NCI-H2196 (cell line): ENCODE measurements at regions not wholly inside any gene's neighbourhood (a gene's known extent, or its start where the extent isn't known, plus 50 kb on each side); places are given as distances from the start of the nearest gene placed in this dataset.

ENCODE experiments used
- DNase-seq: peaks from one replicate; lab custom pipeline; 2025; ENCODE audit not compliant: unreplicated experiment; lab: John Stamatoyannopoulos, UW

GRCh38 chr5:104237586-104237985, 675.0 kb upstream of the NUDT12 start:
- DNase-seq: no peak

GRCh38 chr5:104223885-104224773, 661.5 kb upstream of the NUDT12 start:
- DNase-seq: no peak

GRCh38 chr5:104218200-104218599, 655.6 kb upstream of the NUDT12 start:
- no peak for DNase-seq

GRCh38 chr5:104213216-104213615, 650.6 kb upstream of the NUDT12 start:
- no peak for DNase-seq

GRCh38 chr5:104199771-104200170, 637.2 kb upstream of the NUDT12 start:
- DNase-seq: no peak

GRCh38 chr5:104198156-104198555, 635.6 kb upstream of the NUDT12 start:
- no peak for DNase-seq

- DNase-seq: no peak
Observed at GRCh38 chr5:104189909-104190308, 627.3 kb upstream of the NUDT12 start.

GRCh38 chr5:104189031-104189430, 626.4 kb upstream of the NUDT12 start:
- no peak for DNase-seq

- no peak for DNase-seq
Observed at GRCh38 chr5:104187656-104188055, 625.1 kb upstream of the NUDT12 start.

GRCh38 chr5:104186510-104186909, 623.9 kb upstream of the NUDT12 start:
- DNase-seq: no peak

GRCh38 chr5:104186100-104186499, 623.5 kb upstream of the NUDT12 start:
- no peak for DNase-seq

GRCh38 chr5:104184264-104184663, 621.7 kb upstream of the NUDT12 start:
- DNase-seq: no peak

GRCh38 chr5:104178829-104179456, 616.4 kb upstream of the NUDT12 start:
- DNase-seq: peak; percentile 33

GRCh38 chr5:104178066-104178465, 615.5 kb upstream of the NUDT12 start:
- DNase-seq: no peak

GRCh38 chr5:104177651-104178050, 615.1 kb upstream of the NUDT12 start:
- DNase-seq: no peak

- DNase-seq: no peak
Observed at GRCh38 chr5:104172976-104173375, 610.4 kb upstream of the NUDT12 start.

GRCh38 chr5:104171958-104172690, 609.5 kb upstream of the NUDT12 start:
- no peak for DNase-seq

GRCh38 chr5:104170926-104171325, 608.3 kb upstream of the NUDT12 start:
- no peak for DNase-seq

- DNase-seq: no peak
Observed at GRCh38 chr5:104146652-104147051, 584.1 kb upstream of the NUDT12 start.

GRCh38 chr5:104139840-104140239, 577.3 kb upstream of the NUDT12 start:
- no peak for DNase-seq

- DNase-seq: no peak
Observed at GRCh38 chr5:104130320-104130719, 567.7 kb upstream of the NUDT12 start.

GRCh38 chr5:104128348-104128747, 565.8 kb upstream of the NUDT12 start:
- no peak for DNase-seq
